H1 (cell line): ENCODE measurements at regions not wholly inside any gene's neighbourhood (a gene's known extent, or its start where the extent isn't known, plus 50 kb on each side); places are given as distances from the start of the nearest gene placed in this dataset.

Experiments
- CTCF ChIA-PET: fragments of 300-600 bp; sonication (Branson Sonifier 250); formaldehyde crosslinking; loops from one replicate; lab custom pipeline; 2021; ENCODE audit not compliant: partially characterized antibody; lab: Charles Lee
- POLR2A ChIA-PET: fragments of 300-600 bp; sonication (Branson Sonifier 250); formaldehyde crosslinking; loops from one replicate; lab custom pipeline; 2021; ENCODE audit warnings: inconsistent platforms; ENCODE audit not compliant: partially characterized antibody; lab: Charles Lee
- DNase-seq, 2 experiments: peaks; one replicate each; pipeline versions ENCODE4 v3.0.0 to v3.0.0-alpha.2; 2010 to 2022; ENCODE audit warnings: low spot score in 2 of 2, low read depth in 1 of 2, mixed read lengths in 1 of 2
- FAIRE-seq: peaks from 2 replicates; lab custom pipeline; 2011; peaks lifted over from hg19 to GRCh38; lab: Jason Lieb, UNC
- H2AFZ ChIP-seq: 2 replicates; pipeline ENCODE4 v1.8.1; 2012; ENCODE audit warnings: low read length, inconsistent platforms
- H2AK5ac ChIP-seq: 2 replicates; pipeline ENCODE4 v1.6.1; 2013; ENCODE audit warnings: low read depth, low read length
- H2BK120ac ChIP-seq: replicated peaks from 2 replicates; pipeline ENCODE3; 2013; ENCODE audit warnings: low read depth, low read length, inconsistent platforms
- H2BK12ac ChIP-seq: 2 replicates; pipeline ENCODE4 v1.6.1; 2013; ENCODE audit warnings: low read depth, low read length
- H2BK15ac ChIP-seq: 2 replicates; pipeline ENCODE4 v1.6.1; 2013; ENCODE audit warnings: low read length
- H2BK20ac ChIP-seq: 2 replicates; pipeline ENCODE4 v1.6.1; 2013; ENCODE audit warnings: low read length
- H2BK5ac ChIP-seq: 2 replicates; pipeline ENCODE4 v1.6.1; 2013; ENCODE audit warnings: low read depth, low read length
- H3K14ac ChIP-seq: 2 replicates; pipeline ENCODE4 v1.6.1; 2013; ENCODE audit warnings: inconsistent platforms; ENCODE audit not compliant: insufficient read length
- H3K18ac ChIP-seq: 2 replicates; pipeline ENCODE4 v1.6.1; 2013; ENCODE audit warnings: low read length; ENCODE audit errors: extremely low read depth
- H3K23ac ChIP-seq: 2 replicates; pipeline ENCODE4 v1.6.1; 2013; ENCODE audit warnings: inconsistent platforms; ENCODE audit not compliant: insufficient read length
- H3K23me2 ChIP-seq: 2 replicates; pipeline ENCODE4 v1.6.1; 2013; ENCODE audit warnings: low read depth, low read length
- H3K27ac ChIP-seq: 2 replicates; pipeline ENCODE4 v1.6.1; 2011; ENCODE audit warnings: low read depth, low read length, inconsistent platforms
- H3K27me3 ChIP-seq, 4 experiments: replicated peaks in 1 of 4; 1 replicate in 1 of 4; 2 replicates in 3 of 4; pipeline versions ENCODE4 v1.6.1 to v1.8.1; 2011 to 2013; ENCODE audit warnings: low read length in 3 of 4, mild to moderate bottlenecking in 3 of 4, inconsistent platforms in 2 of 4, mixed read lengths in 2 of 4, moderate library complexity in 1 of 4; ENCODE audit not compliant: control insufficient read depth in 3 of 4, insufficient read depth in 3 of 4; ENCODE audit errors: extremely low read depth in 1 of 4
- H3K36me3 ChIP-seq, 4 experiments: 2 replicates each; pipeline versions ENCODE4 v1.6.1 to v1.8.1; 2011 to 2013; ENCODE audit warnings: mild to moderate bottlenecking in 4 of 4, low read length in 3 of 4, moderate library complexity in 2 of 4, control low read depth in 1 of 4, inconsistent platforms in 1 of 4; ENCODE audit not compliant: insufficient read depth in 4 of 4, control insufficient read depth in 2 of 4
- H3K4ac ChIP-seq: replicated peaks from 2 replicates; pipeline ENCODE3; 2013; ENCODE audit warnings: low read length, low read depth, mixed read lengths, inconsistent platforms; ENCODE audit not compliant: insufficient read length
- H3K4me1 ChIP-seq, 4 experiments: replicated peaks in 1 of 4; 1 replicate in 1 of 4; 2 replicates in 3 of 4; pipeline versions ENCODE4 v1.6.1 to v1.8.1; 2011 to 2013; ENCODE audit warnings: low read length in 3 of 4, inconsistent platforms in 2 of 4, mixed read lengths in 1 of 4; ENCODE audit not compliant: insufficient read depth in 4 of 4, control insufficient read depth in 3 of 4
- H3K4me2 ChIP-seq, 2 experiments: 2 replicates each; pipeline versions ENCODE4 v1.6.1 to v1.8.1; 2011 to 2013; ENCODE audit warnings: low read depth in 2 of 2, low read length in 2 of 2, control low read depth in 1 of 2, inconsistent platforms in 1 of 2, mild to moderate bottlenecking in 1 of 2; ENCODE audit not compliant: insufficient read depth in 1 of 2
- H3K4me3 ChIP-seq, 4 experiments: fragments of 200-600, 300-600 bp in 1 of 4; sonication (generic), shearing (Covaris generic), sonication (Bioruptor Twin) in 1 of 4; 2 replicates each; pipeline versions ENCODE4 v1.5.1 to v1.8.1; 2011 to 2016; ENCODE audit warnings: low read length in 4 of 4, low read depth in 3 of 4, control low read depth in 2 of 4, inconsistent platforms in 2 of 4, mild to moderate bottlenecking in 2 of 4, mixed read lengths in 1 of 4, moderate library complexity in 1 of 4; ENCODE audit not compliant: insufficient read depth in 2 of 4; ENCODE audit errors: extremely low read depth in 1 of 4
- H3K56ac ChIP-seq: replicated peaks from 2 replicates; pipeline ENCODE3; 2013; ENCODE audit warnings: low read depth, mild to moderate bottlenecking, mixed read lengths, low read length, inconsistent platforms; ENCODE audit not compliant: insufficient read length
- H3K79me1 ChIP-seq: 2 replicates; pipeline ENCODE4 v1.6.1; 2013; ENCODE audit warnings: low read depth, low read length, control low read depth
- H3K79me2 ChIP-seq, 2 experiments: 2 replicates each; pipeline versions ENCODE4 v1.6.1 to v1.8.1; 2012 to 2013; ENCODE audit warnings: low read length in 2 of 2, mild to moderate bottlenecking in 2 of 2, inconsistent platforms in 1 of 2; ENCODE audit not compliant: insufficient read depth in 2 of 2, control insufficient read depth in 1 of 2
- H3K9ac ChIP-seq, 4 experiments: replicated peaks in 1 of 4; 1 replicate in 1 of 4; 2 replicates in 3 of 4; pipeline versions ENCODE4 v1.6.1 to v1.8.1; 2011 to 2013; ENCODE audit warnings: low read depth in 3 of 4, low read length in 3 of 4, control low read depth in 2 of 4, mild to moderate bottlenecking in 2 of 4, moderate library complexity in 2 of 4, inconsistent platforms in 1 of 4; ENCODE audit errors: extremely low read depth in 1 of 4
- H3K9me3 ChIP-seq, 2 experiments: 2 replicates each; pipeline versions ENCODE4 v1.6.1 to v1.8.1; 2012 to 2013; ENCODE audit warnings: mild to moderate bottlenecking in 2 of 2, moderate library complexity in 2 of 2, control low read depth in 1 of 2, inconsistent platforms in 1 of 2, low read depth in 1 of 2, low read length in 1 of 2, mixed read lengths in 1 of 2; ENCODE audit not compliant: insufficient read depth in 2 of 2
- H4K20me1 ChIP-seq, 2 experiments: replicated peaks in 1 of 2; 2 replicates each; pipeline versions ENCODE3 to v1.8.1; 2011 to 2013; ENCODE audit warnings: inconsistent platforms in 2 of 2, low read length in 2 of 2, mild to moderate bottlenecking in 1 of 2; ENCODE audit not compliant: insufficient read depth in 2 of 2, control insufficient read depth in 1 of 2
- H4K5ac ChIP-seq: 2 replicates; pipeline ENCODE4 v1.6.1; 2013; ENCODE audit warnings: low read length, low read depth, mixed read lengths, inconsistent platforms; ENCODE audit not compliant: insufficient read length
- H4K8ac ChIP-seq: 2 replicates; pipeline ENCODE4 v1.8.0; 2013; ENCODE audit warnings: mild to moderate bottlenecking, moderate library complexity, low read length, inconsistent platforms; ENCODE audit not compliant: insufficient read depth; ENCODE audit errors: extremely low read depth
- H4K91ac ChIP-seq: replicated peaks from 2 replicates; pipeline ENCODE3; 2013; ENCODE audit warnings: low read length, mixed read lengths, inconsistent platforms; ENCODE audit not compliant: insufficient read length
- ZNF274 ChIP-seq: IDR thresholded peaks from 2 replicates; pipeline ENCODE4 v1.7.0; 2012; ENCODE audit warnings: low read length, borderline replicate concordance; ENCODE audit errors: extremely low read depth
- WGBS, 2 experiments: shearing (Covaris generic) in 1 of 2; methylation state at CpG; one replicate each; pipeline versions ENCODE4 v1.1.6 to v1.1.7; 2013 to 2015; ENCODE audit warnings: low lambda C conversion rate in 2 of 2, mixed read lengths in 2 of 2, inconsistent platforms in 1 of 2, low coverage in 1 of 2, missing lambda C conversion rate in 1 of 2; ENCODE audit not compliant: insufficient replicate concordance in 2 of 2, insufficient coverage in 1 of 2, insufficient read length in 1 of 2; ENCODE audit errors: extremely low coverage in 1 of 2, missing lambda C conversion rate in 1 of 2; 5-methylcytosine and 5-hydroxymethylcytosine counted together
- TF ChIP-seq, protein P1 (sequence below): IDR thresholded peaks from 2 replicates; pipeline ENCODE4 v1.6.1; 2011; ENCODE audit warnings: low read depth, mild to moderate bottlenecking, low read length; ENCODE audit not compliant: insufficient read depth

- WGBS, 2 experiments, result 92% methylated on average over 3 of the region's 3 CpGs; no CpG with 5 or more reads in 1 of the 2 experiments
- H2AK5ac ChIP-seq, result no peak overlapping the region
- H2BK20ac ChIP-seq, result no peak overlapping the region
- H2BK12ac ChIP-seq, result no peak overlapping the region
- CTCF ChIA-PET, result interaction anchor here (0.6 kb wide), 1 partner anchor 157 kb away, joined by 3 read pairs; no protein-coding TSS in a partner anchor
- H3K4me3 ChIP-seq, result no peak overlapping the region
- H3K4me1 ChIP-seq, result no peaks in the 10 kb centered on the region
- H3K27ac ChIP-seq, result no peak overlapping the region
- H4K5ac ChIP-seq, result no peak overlapping the region
- no peak overlapping the region for H3K4me2 ChIP-seq
- no peaks in the 10 kb centered on the region for H3K36me3 ChIP-seq
- POLR2A ChIA-PET, result no interaction called here
- DNase-seq, result no peak
- no peak for TF ChIP-seq ZNF274
- TF ChIP-seq, protein P1, sequence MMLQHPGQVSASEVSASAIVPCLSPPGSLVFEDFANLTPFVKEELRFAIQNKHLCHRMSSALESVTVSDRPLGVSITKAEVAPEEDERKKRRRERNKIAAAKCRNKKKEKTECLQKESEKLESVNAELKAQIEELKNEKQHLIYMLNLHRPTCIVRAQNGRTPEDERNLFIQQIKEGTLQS, result no peak
- H3K14ac ChIP-seq, result no peak overlapping the region
- H2AFZ ChIP-seq, result no peak overlapping the region
- no peaks in the 10 kb centered on the region; the same call in 1 of the 2 replicates for H3K23me2 ChIP-seq
- no peak overlapping the region for H3K23ac ChIP-seq
- H3K79me1 ChIP-seq, result no peaks in the 10 kb centered on the region
- H3K9me3 ChIP-seq, result peaks cover 0 to 4% of the 10 kb centered on the region in 2 experiments; a peak in 2 of 4 replicates
- no peak overlapping the region for H2BK120ac ChIP-seq
- H4K8ac ChIP-seq, result no peak overlapping the region
- no peak overlapping the region for H3K18ac ChIP-seq
- no peaks in the 10 kb centered on the region for H4K20me1 ChIP-seq
- H3K79me2 ChIP-seq, result no peaks in the 10 kb centered on the region
- H2BK5ac ChIP-seq, result no peak overlapping the region
- no peak overlapping the region for H3K56ac ChIP-seq
- no peak overlapping the region for H3K4ac ChIP-seq
- no peak overlapping the region for H2BK15ac ChIP-seq
- no peak for FAIRE-seq
- no peak overlapping the region for H3K9ac ChIP-seq
- no peak overlapping the region for H4K91ac ChIP-seq
- H3K27me3 ChIP-seq, result no peaks in the 10 kb centered on the region
Observed at GRCh38 chr14:101380512-101380911, 180.8 kb upstream of the DIO3 start.
